HG03159 (cell line): ENCODE measurements at regions not wholly inside any gene's neighbourhood (a gene's known extent, or its start where the extent isn't known, plus 50 kb on each side); places are given as distances from the start of the nearest gene placed in this dataset.
"Not testable (repeated sequence)": the region's sequence is repeated elsewhere in the genome, so short reads cannot be mapped to it uniquely, and the experiment has no call there.

ENCODE experiments used
- ATAC-seq: cut with Tn5 transposase; IDR thresholded peaks from one replicate; pipeline ENCODE4 v1.9.1; 2021; ENCODE audit warnings: mild to moderate bottlenecking, moderate library complexity; ENCODE audit not compliant: unreplicated experiment

DNA sequence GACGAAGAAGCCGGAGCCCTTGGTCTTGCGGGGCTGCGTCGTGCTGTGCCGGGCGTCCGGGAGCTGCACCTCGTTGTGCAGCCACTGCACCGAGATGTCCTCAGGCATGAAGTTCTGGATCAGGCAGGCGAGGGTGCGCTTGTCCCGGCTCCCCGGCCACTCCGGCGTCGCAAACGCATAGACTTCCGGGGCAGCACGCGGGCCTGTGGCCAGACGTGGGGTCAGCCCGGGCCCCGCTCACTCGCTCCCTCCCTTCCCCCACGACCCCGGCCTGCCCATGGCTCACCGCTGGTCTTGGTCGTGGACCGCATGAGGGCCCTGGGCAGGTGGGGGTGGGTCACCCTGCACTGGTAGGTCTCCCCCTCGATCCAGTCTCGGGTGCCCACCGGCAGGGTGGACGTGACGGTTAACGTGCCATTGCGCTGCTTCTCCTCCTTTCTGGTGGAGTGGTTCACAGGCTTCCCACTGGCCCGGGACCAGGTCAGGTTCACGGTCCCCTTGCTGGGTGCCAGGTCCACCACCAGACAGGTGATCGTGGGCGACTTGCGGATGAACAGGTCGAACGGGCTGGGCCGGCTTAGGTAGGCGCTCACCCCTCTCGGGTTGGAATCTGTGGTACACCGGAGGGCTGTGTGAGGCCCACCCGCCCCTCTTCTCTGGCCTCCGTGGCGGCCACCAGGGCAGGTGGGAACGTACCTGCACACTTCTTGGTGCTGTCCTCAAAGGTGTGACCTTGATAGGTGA is 74.0 kb downstream of the TMEM121 start:
- ATAC-seq, result not testable (repeated sequence)

DNA sequence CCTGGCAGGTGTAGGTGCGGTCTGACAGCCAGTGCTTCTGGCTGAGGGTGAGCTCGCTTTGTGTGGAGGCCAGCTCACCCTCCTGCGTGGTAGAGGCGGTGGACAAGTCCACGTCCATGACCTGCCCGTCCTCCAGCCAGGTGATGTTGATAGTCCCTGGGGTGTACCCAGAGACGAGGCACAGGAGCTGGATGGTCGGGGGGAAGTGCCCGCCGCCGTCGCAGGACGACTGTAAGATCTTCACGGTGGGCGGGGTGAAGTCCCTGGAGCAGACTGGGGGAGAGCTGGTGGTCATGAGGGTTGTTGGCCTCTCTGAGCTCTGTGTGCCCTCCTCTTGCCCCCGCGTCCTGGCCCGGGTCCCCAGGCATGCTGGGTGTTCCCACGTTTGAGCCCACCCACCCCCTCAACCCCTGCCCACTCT is 74.6 kb downstream of the TMEM121 start:
- ATAC-seq, result no peak

DNA sequence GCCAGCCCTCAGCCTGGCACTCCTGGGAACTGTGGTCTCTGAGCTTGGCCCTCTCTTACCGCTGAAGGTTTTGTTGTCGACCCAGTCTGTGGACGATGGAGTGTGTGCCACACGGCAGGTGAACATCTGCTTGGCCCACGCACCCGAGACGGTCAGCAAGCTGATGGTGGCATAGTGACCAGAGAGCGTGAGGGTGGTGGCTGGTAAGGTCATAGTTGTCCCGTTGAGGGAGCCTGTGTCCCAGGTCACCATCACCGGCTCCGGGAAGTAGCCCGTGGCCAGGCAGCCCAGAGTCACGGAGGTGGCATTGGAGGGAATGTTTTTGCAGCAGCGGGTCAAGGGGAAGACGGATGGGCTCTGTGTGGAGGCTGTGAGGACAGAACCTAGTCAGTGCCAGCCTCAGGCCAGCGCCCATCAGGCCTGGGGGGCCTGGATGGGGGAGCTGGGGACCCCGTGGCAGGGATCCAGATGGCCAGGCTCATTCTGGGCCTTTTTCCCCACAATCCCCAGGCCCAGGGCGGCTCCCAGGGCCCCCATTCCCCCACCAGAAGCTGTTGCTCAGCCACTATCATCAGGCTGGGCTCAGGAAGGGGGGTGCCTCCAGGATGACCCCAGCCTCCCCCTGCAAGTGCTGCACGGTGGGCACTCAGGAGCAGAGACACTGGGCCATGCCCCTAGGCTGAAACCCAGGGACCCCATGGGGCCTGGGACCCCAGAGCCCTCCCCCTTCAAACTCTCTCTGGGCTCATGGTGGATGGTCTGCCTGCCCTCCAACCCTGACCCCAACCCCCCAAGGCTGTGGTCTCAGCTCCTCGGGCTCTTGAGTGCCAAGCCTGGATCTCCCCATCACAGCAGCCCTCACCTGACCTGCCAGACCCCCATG is 75.2 kb downstream of the TMEM121 start:
- no peak for ATAC-seq

DNA sequence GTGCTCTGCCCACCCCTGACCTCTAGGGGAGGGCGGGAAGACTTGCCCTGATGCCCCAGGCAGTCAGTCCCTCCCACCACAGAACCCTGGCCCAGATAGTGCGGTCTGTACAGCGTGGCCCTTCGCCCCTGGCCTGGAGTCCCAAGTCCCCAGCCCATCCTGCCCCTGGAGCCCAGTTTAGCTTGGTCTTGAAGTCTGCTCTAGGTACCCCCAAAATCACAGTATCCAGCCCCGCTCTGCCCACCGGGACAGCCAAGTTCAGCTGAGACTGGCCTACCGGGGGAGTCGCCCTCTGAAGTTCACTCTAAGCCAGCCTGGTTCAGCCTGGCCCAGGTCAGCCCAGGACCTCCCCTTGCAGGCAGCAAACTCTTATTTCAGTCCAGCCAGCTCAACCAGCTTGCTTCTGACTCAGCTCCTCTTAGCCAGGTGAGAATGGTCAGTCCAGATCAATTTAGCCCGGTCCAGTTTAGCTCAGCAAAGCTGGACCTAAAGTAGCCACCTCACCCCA is 75.9 kb downstream of the TMEM121 start:
- ATAC-seq, result no peak

DNA sequence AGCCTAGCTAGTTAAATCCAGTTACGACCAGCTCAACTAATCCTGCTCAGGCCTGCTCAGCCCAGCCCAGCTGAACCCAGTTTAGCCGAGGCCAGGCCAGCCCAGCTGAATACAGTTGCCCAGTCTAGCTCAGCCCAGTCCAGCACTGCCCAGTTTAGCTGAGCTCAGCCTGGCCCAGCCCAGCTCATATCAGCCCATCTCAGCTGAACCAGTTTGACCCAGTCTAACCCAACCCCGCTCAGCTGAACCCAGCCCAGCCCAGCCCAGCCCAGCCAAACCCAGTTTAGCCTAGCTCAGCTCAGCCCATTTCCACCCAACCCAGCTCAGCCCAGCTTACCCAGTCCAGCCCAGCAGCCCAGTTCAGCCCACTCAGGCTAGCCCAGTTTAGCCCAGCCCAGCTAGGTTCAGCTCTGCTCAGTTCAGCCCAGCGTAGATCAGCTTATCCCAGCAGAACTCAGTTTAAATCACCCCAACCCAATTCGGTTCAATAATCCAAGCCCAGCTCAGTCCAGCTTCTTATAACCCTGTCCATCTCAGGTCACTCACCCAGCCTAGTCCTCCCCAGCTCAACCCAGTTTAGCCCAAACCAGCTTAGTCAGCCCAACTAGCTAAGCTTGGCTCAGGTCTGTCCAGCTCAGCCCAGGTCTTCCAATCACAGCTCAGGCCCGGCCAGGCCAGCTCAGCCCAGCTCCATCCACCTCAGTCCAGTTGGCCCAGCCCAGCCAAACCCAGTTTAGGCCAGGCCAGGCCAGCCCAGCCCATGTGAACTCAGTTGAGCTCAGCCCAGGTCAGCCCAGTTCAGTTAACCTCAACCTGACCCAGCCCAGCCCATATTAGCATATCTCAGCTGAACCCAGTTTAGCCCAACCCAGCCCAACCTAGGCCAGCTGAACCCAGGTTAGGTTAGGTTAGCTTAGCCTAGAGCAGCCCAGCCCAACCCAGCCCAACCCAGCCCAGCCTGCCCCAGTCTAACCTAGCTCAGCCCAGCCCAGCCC is 76.7 kb downstream of the TMEM121 start:
- no peak for ATAC-seq

DNA sequence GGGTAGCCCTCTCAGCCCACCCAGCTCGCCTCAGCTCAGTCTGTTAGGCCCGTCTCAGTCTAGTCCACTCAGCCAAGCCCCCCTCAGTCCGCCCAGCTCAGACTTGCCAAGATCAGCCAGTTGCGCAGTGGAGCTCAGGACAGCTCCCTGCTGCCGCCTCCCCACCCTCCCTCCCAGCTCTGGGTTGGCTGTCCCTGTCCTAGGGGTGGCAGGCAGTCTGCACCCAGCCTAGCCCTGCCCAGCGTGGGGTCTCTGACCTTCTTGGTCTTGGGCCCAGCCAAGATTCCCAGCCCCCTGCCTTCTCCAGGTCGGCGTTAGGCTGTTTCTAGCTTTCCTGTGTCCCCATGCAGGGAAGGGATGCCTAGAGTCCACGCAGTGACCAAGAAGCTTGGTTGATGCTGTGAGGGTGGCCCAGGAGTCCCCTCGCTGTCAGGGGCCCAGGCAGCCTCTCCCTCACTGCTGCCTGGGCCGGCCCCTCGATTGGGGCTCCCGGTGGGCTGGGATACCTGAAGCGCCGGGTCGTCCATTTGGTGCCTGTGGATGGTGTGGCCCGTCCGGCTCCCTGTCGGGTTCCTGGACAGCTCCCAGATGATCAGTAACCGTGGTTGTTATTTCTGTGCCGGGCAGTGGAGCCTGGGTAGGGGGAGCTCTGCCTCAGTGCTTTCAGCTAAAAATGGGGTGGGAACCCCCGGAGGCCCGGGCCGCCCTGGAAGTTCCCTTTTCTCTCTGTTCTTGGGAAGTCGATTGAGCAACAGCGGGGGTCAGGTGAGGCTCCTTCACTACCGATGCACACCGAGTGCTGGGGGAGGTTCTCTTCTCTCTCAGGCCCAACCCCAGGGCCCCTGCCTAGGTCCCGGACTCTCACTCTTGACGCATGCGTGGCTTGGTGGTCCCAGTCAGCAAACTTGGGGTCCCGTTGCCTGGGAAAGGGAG is 78.4 kb downstream of the TMEM121 start:
- ATAC-seq, result not testable (repeated sequence)

DNA sequence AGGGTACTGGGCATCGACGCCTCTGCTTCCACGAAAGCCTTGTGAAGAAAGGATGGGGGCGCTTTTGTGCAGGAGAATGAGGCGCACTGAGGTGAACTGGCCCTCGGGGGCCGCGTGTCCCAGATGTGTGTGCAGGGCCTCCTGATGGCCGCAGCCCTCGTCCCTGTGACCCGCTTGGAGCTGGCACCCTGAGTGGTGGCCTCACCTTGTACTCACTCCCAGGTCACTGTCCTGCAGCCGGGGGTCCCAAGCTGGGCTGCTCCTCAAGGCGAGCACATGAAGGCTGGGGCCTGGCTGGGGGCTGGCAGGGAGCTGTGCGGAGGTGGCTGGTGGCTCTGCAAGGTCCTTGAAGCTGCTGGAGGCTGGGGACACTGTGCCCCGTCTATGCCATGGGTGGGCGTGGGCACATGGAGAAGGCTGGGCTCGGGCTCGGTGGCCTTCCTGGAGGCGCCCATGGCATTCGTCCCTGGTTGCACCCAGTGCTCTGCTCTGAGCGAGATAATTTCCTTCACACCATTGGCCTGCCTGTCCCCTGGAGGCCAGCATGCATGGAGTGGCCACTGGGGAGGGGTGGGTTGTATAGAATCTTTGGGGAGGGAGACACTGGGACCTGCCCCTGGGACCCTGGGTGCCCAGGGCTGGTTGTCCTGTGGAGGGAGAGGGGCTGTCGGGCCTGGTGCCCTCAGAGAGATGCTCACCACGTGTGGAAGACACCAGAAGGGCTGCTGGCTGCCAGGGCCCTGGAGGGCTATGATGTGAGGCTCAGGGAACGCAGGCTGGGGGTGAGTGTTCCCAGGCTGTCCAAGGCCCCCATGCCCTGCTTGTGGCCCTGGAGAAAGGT is 79.3 kb downstream of the TMEM121 start:
- ATAC-seq, result no peak

DNA sequence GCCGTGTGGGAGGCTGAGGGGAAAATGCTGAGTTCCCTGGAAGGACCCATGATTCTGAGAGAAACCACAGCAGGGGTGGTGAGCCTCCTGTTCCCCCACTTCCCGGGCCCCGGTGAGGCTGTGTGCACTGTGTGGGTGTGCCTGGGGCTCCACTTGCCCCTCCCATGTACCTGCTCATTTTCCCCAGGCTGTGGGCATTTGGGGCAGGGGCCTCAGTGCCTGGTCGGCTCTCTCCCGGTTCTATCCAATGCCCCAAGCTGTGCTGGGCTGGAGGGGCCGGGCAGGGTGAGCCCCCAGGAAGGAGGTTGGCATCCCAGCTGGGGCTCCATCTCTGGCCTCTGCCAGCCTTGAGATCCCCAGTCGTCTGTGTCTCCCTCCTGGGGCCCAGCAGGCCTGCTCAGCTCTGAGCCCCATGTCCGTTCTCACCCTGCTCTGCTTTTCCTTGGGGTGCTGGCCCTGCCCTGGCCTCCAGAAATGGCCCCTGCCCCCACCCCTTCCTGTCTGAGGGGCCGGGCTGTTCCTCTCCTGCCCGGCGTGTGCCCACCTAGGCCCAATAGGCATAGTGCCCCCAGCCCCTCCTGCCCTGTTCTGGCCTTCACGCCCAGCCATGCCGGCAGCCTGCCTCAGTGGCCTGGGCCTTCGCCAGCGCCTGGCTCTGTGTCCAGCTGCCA is 80.1 kb downstream of the TMEM121 start:
- ATAC-seq, result not testable (repeated sequence)

DNA sequence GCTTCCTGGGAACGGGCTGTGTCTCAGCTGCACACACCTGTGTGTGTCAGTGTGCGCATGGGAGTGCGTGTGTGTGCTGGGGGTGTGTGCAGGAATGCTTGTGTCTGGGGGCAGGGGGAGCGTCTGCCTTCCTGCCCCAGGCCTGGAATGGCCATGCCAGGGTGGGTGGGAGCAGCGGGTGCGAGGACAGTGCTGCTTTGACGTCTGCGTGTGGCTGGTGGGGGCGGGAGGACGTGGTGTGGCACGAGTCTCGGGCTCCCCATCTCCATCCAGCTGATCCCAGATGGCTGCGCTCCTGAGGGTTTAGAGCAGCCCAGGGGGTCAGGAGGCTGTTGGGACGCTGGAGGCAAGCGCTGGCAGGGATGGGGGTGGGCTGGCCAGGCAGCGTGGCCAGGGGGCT is 80.6 kb downstream of the TMEM121 start:
- ATAC-seq, result not testable (repeated sequence)

DNA sequence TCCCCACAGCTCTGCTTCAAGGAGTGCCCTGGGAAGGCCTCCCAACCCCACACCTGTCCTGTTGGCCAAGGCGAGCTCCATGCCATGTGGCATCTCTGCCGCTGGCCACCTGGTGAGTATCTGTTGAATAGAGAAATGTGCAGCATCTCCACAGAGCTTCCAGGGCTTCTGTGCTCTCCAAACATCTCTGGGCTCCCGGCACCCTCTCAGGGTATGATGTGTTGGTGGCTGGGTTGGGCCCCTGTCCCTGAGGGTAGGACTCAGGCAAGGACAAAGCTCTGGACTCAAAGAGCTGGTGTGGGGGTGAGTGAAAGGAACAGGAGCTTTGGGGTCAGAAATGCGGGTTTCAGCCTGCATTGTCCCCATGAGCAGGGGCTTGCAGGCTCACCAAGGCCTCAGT is 88.6 kb downstream of the TMEM121 start:
- not testable (repeated sequence) for ATAC-seq

DNA sequence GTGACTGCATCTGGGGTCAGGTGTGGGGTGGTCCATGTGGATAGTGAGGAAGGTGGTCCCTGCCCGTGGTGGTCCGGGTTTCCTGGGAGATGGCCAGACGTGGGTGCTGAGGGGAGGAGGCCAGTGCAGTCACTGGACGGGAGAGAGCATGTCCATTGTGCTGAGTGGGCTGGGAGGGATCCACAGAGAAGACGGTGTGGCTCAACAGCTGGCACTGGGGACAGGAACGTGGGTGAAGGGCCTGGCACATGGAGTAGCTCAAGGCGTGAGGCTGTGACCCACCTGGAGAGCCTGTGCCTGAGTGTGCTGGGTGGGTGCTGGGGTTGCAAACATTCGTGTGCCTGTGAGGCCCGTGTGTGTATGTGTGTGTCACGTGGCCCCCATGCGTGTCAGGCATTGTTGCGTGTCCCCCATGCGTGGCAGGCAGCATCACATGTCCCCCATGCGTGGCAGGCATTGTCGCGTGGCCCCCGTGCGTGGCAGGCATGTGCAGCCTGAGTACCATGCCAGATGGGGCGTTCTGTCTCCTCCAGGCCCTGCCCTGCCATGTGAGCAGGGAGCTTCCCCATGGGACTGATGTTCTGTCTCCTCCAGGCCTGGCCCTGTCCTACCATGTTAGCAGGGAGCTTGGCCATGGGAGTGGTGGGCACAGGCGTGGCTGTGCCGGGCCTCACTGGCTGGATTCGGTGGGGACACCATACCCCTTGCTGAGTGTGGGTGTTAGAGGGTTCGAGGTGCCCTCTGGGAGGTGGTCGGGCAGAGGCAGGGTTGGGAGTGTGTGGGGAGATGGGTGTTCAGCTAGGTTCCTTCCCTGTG is 89.8 kb downstream of the TMEM121 start:
- ATAC-seq, result not testable (repeated sequence)

DNA sequence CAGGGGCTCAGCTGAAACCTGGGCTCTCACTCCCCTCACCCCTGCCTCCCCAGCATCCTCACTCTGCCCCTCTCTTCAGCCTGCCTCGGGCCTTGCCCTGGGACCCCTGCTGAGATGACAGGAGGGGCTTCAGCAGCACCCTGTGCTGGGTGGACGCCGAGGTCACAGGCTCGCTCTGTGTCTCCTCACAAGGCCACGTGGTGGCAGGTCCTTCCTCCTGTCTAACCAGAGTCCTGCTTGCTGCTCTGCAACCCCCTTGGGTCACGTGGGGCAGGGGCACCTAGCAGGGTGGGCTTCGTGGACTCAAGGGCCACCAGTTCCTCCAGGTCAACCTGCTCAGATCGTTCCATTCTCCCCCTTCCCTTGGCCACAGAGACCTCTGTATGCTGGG is 90.4 kb downstream of the TMEM121 start:
- no peak for ATAC-seq

DNA sequence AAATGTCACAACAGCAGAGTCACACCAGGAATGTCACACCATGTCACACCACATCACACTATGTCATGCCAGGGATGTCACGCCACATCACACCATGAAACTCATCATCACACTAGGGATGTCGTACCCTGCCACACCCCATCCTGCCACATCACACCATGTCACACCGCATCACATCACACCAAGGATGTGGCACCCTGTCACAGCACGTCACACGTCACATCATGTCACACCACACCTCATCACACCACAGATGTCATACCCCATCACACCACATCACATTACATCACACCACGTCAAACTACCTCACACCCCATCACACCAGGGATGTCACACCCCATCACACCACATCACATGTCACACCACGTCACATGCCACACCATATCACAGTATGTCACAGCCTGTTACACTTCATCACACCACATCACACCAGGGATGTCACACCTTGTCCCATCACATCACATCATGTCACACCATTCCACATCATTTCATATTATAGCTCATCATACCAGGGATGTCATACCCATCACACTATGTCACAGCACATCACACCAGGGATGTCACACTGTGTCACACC is 90.9 kb downstream of the TMEM121 start:
- ATAC-seq, result no peak

DNA sequence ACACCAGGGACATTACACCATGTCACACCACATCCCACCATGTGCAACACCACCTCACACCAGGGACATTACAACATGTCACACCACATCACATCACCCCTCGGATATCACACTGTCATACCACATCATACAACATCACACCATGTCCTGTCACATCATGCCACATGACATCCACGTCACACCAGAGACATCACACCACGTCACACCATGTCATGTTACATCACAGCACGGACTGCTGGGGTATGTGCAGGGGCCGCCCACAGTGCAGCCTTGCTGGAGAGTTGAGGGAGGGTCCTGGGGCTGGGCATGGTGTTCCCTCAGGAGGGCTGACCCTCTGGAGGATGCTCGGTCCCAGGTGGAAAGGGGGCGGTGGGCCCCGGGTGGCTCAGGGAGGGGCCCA is 91.4 kb downstream of the TMEM121 start:
- not testable (repeated sequence) for ATAC-seq

DNA sequence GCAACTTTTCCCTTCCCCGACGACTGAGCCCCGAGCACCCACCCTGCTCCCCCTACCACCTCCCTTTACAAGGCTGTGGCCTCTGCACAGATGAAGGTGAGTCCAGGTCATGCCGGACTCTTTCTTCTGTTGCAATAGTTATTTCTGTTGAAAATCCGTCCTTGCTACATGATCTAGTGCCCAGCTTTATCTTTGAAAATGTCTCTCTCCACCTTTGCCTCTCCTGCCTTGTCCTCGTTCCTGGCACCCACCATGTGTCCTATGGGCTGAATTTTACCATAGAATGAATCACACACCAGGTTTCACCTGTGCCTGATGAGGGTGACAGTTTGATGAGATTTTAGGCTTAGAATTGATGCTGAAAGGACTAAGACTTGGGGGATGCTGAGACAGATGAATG is 92.9 kb downstream of the TMEM121 start:
- ATAC-seq, result not testable (repeated sequence)

DNA sequence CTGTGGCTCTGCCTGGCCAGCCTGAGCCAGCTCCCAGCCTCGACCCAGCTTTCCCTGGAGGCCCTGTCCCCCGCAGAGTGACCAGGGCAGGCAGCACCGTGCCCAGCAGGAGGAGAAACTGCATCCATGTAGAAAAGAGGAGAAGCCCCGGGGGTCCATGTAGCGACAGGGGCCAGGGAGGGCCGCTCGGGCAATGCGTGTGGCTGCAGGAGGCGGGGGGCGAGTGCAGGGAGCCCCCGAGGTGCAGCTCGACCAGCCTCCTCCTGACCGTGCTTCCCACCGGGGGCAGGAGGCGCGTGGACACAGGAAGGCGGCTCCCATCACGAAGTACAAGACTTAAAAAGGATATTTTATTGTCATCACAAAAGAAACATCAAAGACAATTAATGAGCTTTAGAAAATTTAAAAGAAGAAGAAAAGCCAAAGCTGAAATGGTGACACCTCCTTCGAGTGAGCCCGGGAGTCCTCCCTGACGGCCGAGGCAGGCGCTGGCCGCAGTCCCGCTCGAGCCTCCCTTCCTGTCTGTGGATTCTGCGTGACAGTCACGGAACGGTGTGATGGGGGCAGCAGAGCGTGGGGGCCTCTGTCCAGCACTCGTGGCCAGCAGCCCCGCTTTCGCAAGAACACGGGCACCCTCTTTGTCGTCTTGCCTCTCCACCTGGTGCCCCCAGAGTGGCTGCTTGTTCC is 93.9 kb downstream of the TMEM121 start:
- ATAC-seq, result not testable (repeated sequence)
